ENCODE measurements at regions not wholly inside any gene's neighbourhood (a gene's known extent, or its start where the extent isn't known, plus 50 kb on each side); places are given as distances from the start of the nearest gene placed in this dataset.

- TF ChIP-seq FOXJ3 (CRISPR knock-in tag; IDR thresholded peaks at IDR 0.05) (no peak), SMAD4 (CRISPR knock-in tag; conservative IDR thresholded peaks at IDR 0.05) (no peak), FOSL1 (tag; conservative IDR thresholded peaks at IDR 0.05) (no peak), HINFP (tag; conservative IDR thresholded peaks at IDR 0.05; ENCODE audit: low read depth) (no peak), RHOXF2B (CRISPR knock-in tag; conservative IDR thresholded peaks at IDR 0.05) (no peak), GATA2 (CRISPR knock-in tag; IDR thresholded peaks at IDR 0.05) (no peak), CTCF (IDR thresholded peaks at IDR 0.05 in 2 of 3, conservative IDR thresholded peaks at IDR 0.05 in 1 of 3; ENCODE audit: insufficient read depth in 2 of 3, low read depth in 1 of 3, low read length in 3 of 3) (no peak), E2F1 (CRISPR knock-in tag; IDR thresholded peaks at IDR 0.05) (no peak), ZBTB49 (CRISPR knock-in tag; IDR thresholded peaks at IDR 0.05; ENCODE audit: borderline replicate concordance) (no peak), MAX (CRISPR knock-in tag; IDR thresholded peaks at IDR 0.05) (no peak)
Observed at GRCh38 chr3:162117961-162118360, 621.4 kb downstream of the OTOL1 start.
